ENCODE measurements at regions not wholly inside any gene's neighbourhood (a gene's known extent, or its start where the extent isn't known, plus 50 kb on each side); places are given as distances from the start of the nearest gene placed in this dataset.

- H3K9me3 ChIP-seq, result no peaks in the 10 kb centered on the region
- H3K36me3 ChIP-seq, result no peaks in the 10 kb centered on the region
- DNase-seq, result peak; percentile 17
- no peak overlapping the region for H3K4me3 ChIP-seq (ENCODE audit: low read depth, low read length)
- no peaks in the 10 kb centered on the region for H3K4me1 ChIP-seq
- H3K27me3 ChIP-seq, result no peaks in the 10 kb centered on the region
- TF ChIP-seq CTCF (IDR thresholded peaks at IDR 0.05; ENCODE audit: low read depth, low read length), result no peak
These were observed 84.0 kb upstream of the DSEL start for GRCh38 chr18:67600181-67601180.

GRCh38 chr18:67599277-67599676 lies 82.8 kb upstream of the DSEL start:
- no peaks in the 10 kb centered on the region for H3K36me3 ChIP-seq
- TF ChIP-seq CTCF (IDR thresholded peaks at IDR 0.05; ENCODE audit: low read depth, low read length), result no peak
- no peaks in the 10 kb centered on the region for H3K27me3 ChIP-seq
- no peak overlapping the region for H3K4me3 ChIP-seq (ENCODE audit: low read depth, low read length)
- no peaks in the 10 kb centered on the region for H3K4me1 ChIP-seq
- no peaks in the 10 kb centered on the region for H3K9me3 ChIP-seq
- DNase-seq, result no peak

- no peaks in the 10 kb centered on the region for H3K9me3 ChIP-seq
- peak; percentile 7 for DNase-seq
- TF ChIP-seq CTCF (IDR thresholded peaks at IDR 0.05; ENCODE audit: low read depth, low read length), result no peak
- H3K27me3 ChIP-seq, result no peaks in the 10 kb centered on the region
- no peaks in the 10 kb centered on the region for H3K4me1 ChIP-seq
- H3K36me3 ChIP-seq, result no peaks in the 10 kb centered on the region
- no peak overlapping the region for H3K4me3 ChIP-seq (ENCODE audit: low read depth, low read length)
These were observed 81.2 kb upstream of the DSEL start for GRCh38 chr18:67597759-67598158.

- H3K36me3 ChIP-seq, result no peaks in the 10 kb centered on the region
- H3K9me3 ChIP-seq, result no peaks in the 10 kb centered on the region
- no peaks in the 10 kb centered on the region for H3K4me1 ChIP-seq
- H3K4me3 ChIP-seq (ENCODE audit: low read depth, low read length), result no peak overlapping the region
- TF ChIP-seq CTCF (IDR thresholded peaks at IDR 0.05; ENCODE audit: low read depth, low read length), result no peak
- no peak for DNase-seq
- no peaks in the 10 kb centered on the region for H3K27me3 ChIP-seq
These were observed 79.5 kb upstream of the DSEL start for GRCh38 chr18:67596003-67596402.

GRCh38 chr18:67590571-67591141 lies 74.1 kb upstream of the DSEL start:
- Histone ChIP-seq H3K4me3 (ENCODE audit: low read depth, low read length) (no peak overlapping the region), H3K4me1 (no peaks in the 10 kb centered on the region), H3K36me3 (no peaks in the 10 kb centered on the region), H3K27me3 (no peaks in the 10 kb centered on the region), H3K9me3 (no peaks in the 10 kb centered on the region)
- TF ChIP-seq CTCF (IDR thresholded peaks at IDR 0.05; ENCODE audit: low read depth, low read length), result no peak
- no peak for DNase-seq

- Histone ChIP-seq H3K4me1 (no peaks in the 10 kb centered on the region), H3K27me3 (no peaks in the 10 kb centered on the region), H3K9me3 (no peaks in the 10 kb centered on the region), H3K36me3 (no peaks in the 10 kb centered on the region), H3K4me3 (ENCODE audit: low read depth, low read length) (no peak overlapping the region)
- no peak for TF ChIP-seq CTCF (IDR thresholded peaks at IDR 0.05; ENCODE audit: low read depth, low read length)
- no peak for DNase-seq
These were observed 72.8 kb upstream of the DSEL start for GRCh38 chr18:67589325-67589724.

Data from BE2C (cell line).